HEK293 (cell line): ENCODE measurements at regions not wholly inside any gene's neighbourhood (a gene's known extent, or its start where the extent isn't known, plus 50 kb on each side); places are given as distances from the start of the nearest gene placed in this dataset.

Source experiments
- CTCF ChIA-PET: fragments of 350-600 bp; formaldehyde crosslinking; extraction: SDS; loops from one replicate; lab custom pipeline; 2021; ENCODE audit warnings: antibody characterized with exemption; lab: Yijun Ruan, JAX
- POLR2A ChIA-PET: fragments of 300-600 bp; formaldehyde crosslinking; extraction: SDS; loops from one replicate; lab custom pipeline; 2020; ENCODE audit warnings: antibody characterized with exemption, inconsistent platforms; lab: Yijun Ruan, JAX
- H3K27ac ChIP-seq: fragments of 200-500 bp; sonication (Bioruptor generic); 2 replicates; pipeline ENCODE4 v1.5.1; 2014; ENCODE audit warnings: low read depth, low read length, control low read depth, inconsistent platforms; ENCODE audit errors: extremely low read depth
- H3K36me3 ChIP-seq, 2 experiments: fragments of 200-500 bp in 1 of 2; sonication (Bioruptor generic) in 1 of 2; 1 replicate in 1 of 2; 2 replicates in 1 of 2; pipeline ENCODE4 v1.5.1; 2014 to 2017; ENCODE audit warnings: inconsistent platforms in 2 of 2, low read length in 2 of 2; ENCODE audit not compliant: control insufficient read depth in 2 of 2, insufficient read depth in 1 of 2
- H3K4me1 ChIP-seq: fragments of 200-500 bp; sonication (Bioruptor generic); 2 replicates; pipeline ENCODE4 v1.5.1; 2014; ENCODE audit warnings: mild to moderate bottlenecking, low read length, inconsistent platforms; ENCODE audit not compliant: control insufficient read depth, insufficient read depth
- H3K4me3 ChIP-seq: 2 replicates; pipeline ENCODE4 v1.5.1; 2011; ENCODE audit warnings: low read depth, mild to moderate bottlenecking, control low read depth, low read length, moderate library complexity
- H3K9me3 ChIP-seq: fragments of 200-500 bp; sonication (Bioruptor generic); 2 replicates; pipeline ENCODE4 v1.5.1; 2014; ENCODE audit warnings: low read depth, low read length, inconsistent platforms; ENCODE audit not compliant: control insufficient read depth, insufficient read depth
- GLI2 ChIP-seq: fragments of 450-650 bp; formaldehyde crosslinking; IDR thresholded peaks from 2 replicates; pipeline ENCODE4; 2017; ENCODE audit warnings: missing biosample characterization, missing genetic modification characterization, low read depth, borderline replicate concordance
- GLIS2 ChIP-seq: fragments of 450-650 bp; formaldehyde crosslinking; IDR thresholded peaks from 2 replicates; pipeline ENCODE4 v1.5.1; 2016; ENCODE audit warnings: missing biosample characterization, missing genetic modification characterization
- HIC1 ChIP-seq: fragments of 450-650 bp; formaldehyde crosslinking; IDR thresholded peaks from 2 replicates; pipeline ENCODE4 v1.5.1; 2016; ENCODE audit warnings: missing biosample characterization, missing genetic modification characterization
- HOXC10 ChIP-seq: sonication (generic); formaldehyde crosslinking; IDR thresholded peaks from 2 replicates; pipeline ENCODE4 v1.8.1; 2023; ENCODE audit warnings: mild to moderate bottlenecking, missing genetic modification reagents
- REPIN1 ChIP-seq: fragments of 450-650 bp; formaldehyde crosslinking; IDR thresholded peaks from 2 replicates; pipeline ENCODE4 v1.5.1; 2017; ENCODE audit warnings: missing biosample characterization, missing genetic modification characterization, low read depth
- REST ChIP-seq: fragments of 450-650 bp; formaldehyde crosslinking; IDR thresholded peaks from 2 replicates; pipeline ENCODE4 v1.5.1; 2016; ENCODE audit warnings: missing biosample characterization, missing genetic modification characterization
- SP3 ChIP-seq: fragments of 450-650 bp; formaldehyde crosslinking; IDR thresholded peaks from 2 replicates; pipeline ENCODE4 v1.5.1; 2016; ENCODE audit warnings: missing biosample characterization, missing genetic modification characterization
- SP7 ChIP-seq: fragments of 450-650 bp; formaldehyde crosslinking; IDR thresholded peaks from 2 replicates; pipeline ENCODE4 v1.5.1; 2016; ENCODE audit warnings: missing biosample characterization, missing genetic modification characterization
- ZBTB8A ChIP-seq: fragments of 450-650 bp; formaldehyde crosslinking; IDR thresholded peaks from 2 replicates; pipeline ENCODE4 v1.5.1; 2016; ENCODE audit warnings: missing biosample characterization, missing genetic modification characterization
- ZFP69B ChIP-seq: fragments of 450-650 bp; formaldehyde crosslinking; IDR thresholded peaks from 2 replicates; pipeline ENCODE4 v1.5.1; 2016; ENCODE audit warnings: missing biosample characterization, missing genetic modification characterization
- ZNF24 ChIP-seq: fragments of 450-650 bp; formaldehyde crosslinking; IDR thresholded peaks from 2 replicates; pipeline ENCODE4 v1.5.1; 2016; ENCODE audit warnings: missing biosample characterization, missing genetic modification characterization
- ZNF292 ChIP-seq: fragments of 450-650 bp; formaldehyde crosslinking; IDR thresholded peaks from 2 replicates; pipeline ENCODE4 v1.5.1; 2016; ENCODE audit warnings: low read depth, missing biosample characterization, missing genetic modification characterization, borderline replicate concordance
- ZNF350 ChIP-seq: fragments of 450-650 bp; formaldehyde crosslinking; IDR thresholded peaks from 2 replicates; pipeline ENCODE4 v1.5.0; 2017; ENCODE audit warnings: missing biosample characterization, mild to moderate bottlenecking, missing genetic modification characterization
- ZNF366 ChIP-seq: fragments of 450-650 bp; formaldehyde crosslinking; conservative IDR thresholded peaks from 2 replicates; pipeline ENCODE4 v1.5.1; 2016; ENCODE audit warnings: missing biosample characterization, missing genetic modification characterization
- ZNF394 ChIP-seq: fragments of 450-650 bp; formaldehyde crosslinking; IDR thresholded peaks from 2 replicates; pipeline ENCODE4 v1.5.1; 2016; ENCODE audit warnings: missing biosample characterization, missing genetic modification characterization, mild to moderate bottlenecking, moderate library complexity, borderline replicate concordance
- ZNF398 ChIP-seq: fragments of 450-650 bp; formaldehyde crosslinking; IDR thresholded peaks from 2 replicates; pipeline ENCODE4 v1.5.1; 2017; ENCODE audit warnings: missing biosample characterization, missing genetic modification characterization
- ZNF404 ChIP-seq: fragments of 450-650 bp; formaldehyde crosslinking; IDR thresholded peaks from 2 replicates; pipeline ENCODE4 v1.5.1; 2017; ENCODE audit warnings: missing biosample characterization, missing genetic modification characterization
- ZNF433 ChIP-seq: fragments of 450-650 bp; formaldehyde crosslinking; IDR thresholded peaks from 2 replicates; pipeline ENCODE4 v1.5.1; 2016; ENCODE audit warnings: missing biosample characterization, missing genetic modification characterization, low read depth
- ZNF521 ChIP-seq: fragments of 450-650 bp; formaldehyde crosslinking; IDR thresholded peaks from 2 replicates; pipeline ENCODE4 v1.5.1; 2017; ENCODE audit warnings: missing biosample characterization, mild to moderate bottlenecking, missing genetic modification characterization
- ZNF529 ChIP-seq: fragments of 450-650 bp; formaldehyde crosslinking; IDR thresholded peaks from 2 replicates; pipeline ENCODE4 v1.5.1; 2017; ENCODE audit warnings: missing genetic modification characterization, missing biosample characterization; ENCODE audit not compliant: insufficient replicate concordance
- ZNF629 ChIP-seq: fragments of 450-650 bp; formaldehyde crosslinking; IDR thresholded peaks from 2 replicates; pipeline ENCODE4 v1.5.1; 2017; ENCODE audit warnings: missing biosample characterization, missing genetic modification characterization
- ZNF658 ChIP-seq: fragments of 450-650 bp; formaldehyde crosslinking; IDR thresholded peaks from 2 replicates; pipeline ENCODE4; 2016; ENCODE audit warnings: missing biosample characterization, missing genetic modification characterization
- ZSCAN23 ChIP-seq: fragments of 450-650 bp; formaldehyde crosslinking; IDR thresholded peaks from 2 replicates; pipeline ENCODE4 v1.5.1; 2016; ENCODE audit warnings: missing biosample characterization, missing genetic modification characterization

GRCh38 chr2:173676647-173677046, 288.5 kb downstream of the SP3 start (continued):
- no peak for TF ChIP-seq SP3 (tag by site-specific recombination)
- no peak for TF ChIP-seq ZNF529 (tag by site-specific recombination)
- TF ChIP-seq ZFP69B (tag by site-specific recombination), result no peak

GRCh38 chr2:173678186-173678585, 287.0 kb downstream of the SP3 start:
- H3K4me3 ChIP-seq, result no peak overlapping the region
- POLR2A ChIA-PET, result no interaction called here
- H3K27ac ChIP-seq, result no peak overlapping the region
- no peaks in the 10 kb centered on the region for H3K9me3 ChIP-seq
- no peaks in the 10 kb centered on the region for H3K4me1 ChIP-seq
- CTCF ChIA-PET, result interaction anchor here (1.7 kb wide), 1 partner anchor 9 kb away, joined by 4 read pairs; no protein-coding TSS in a partner anchor
- no peak for TF ChIP-seq ZNF24 (tag by site-specific recombination)
- TF ChIP-seq ZNF366 (tag by site-specific recombination), result peak; percentile 94
- H3K36me3 ChIP-seq, result no peaks in the 10 kb centered on the region

- H3K4me3 ChIP-seq, result no peak overlapping the region
- H3K9me3 ChIP-seq, result no peaks in the 10 kb centered on the region
- no peaks in the 10 kb centered on the region for H3K4me1 ChIP-seq
- no peak overlapping the region for H3K27ac ChIP-seq
- no peaks in the 10 kb centered on the region for H3K36me3 ChIP-seq
- CTCF ChIA-PET, result no interaction called here
- TF ChIP-seq REPIN1 (tag by site-specific recombination) (no peak), ZNF433 (no peak)
- POLR2A ChIA-PET, result no interaction called here
Measured at GRCh38 chr2:173680574-173680973, 284.6 kb downstream of the SP3 start.

- H3K9me3 ChIP-seq, result no peaks in the 10 kb centered on the region
- no peaks in the 10 kb centered on the region for H3K4me1 ChIP-seq
- H3K27ac ChIP-seq, result no peak overlapping the region
- H3K4me3 ChIP-seq, result no peak overlapping the region
- no peaks in the 10 kb centered on the region for H3K36me3 ChIP-seq
- ChIA-PET CTCF (no interaction called here), POLR2A (interaction anchor here (0.5 kb wide), 1 partner anchor 222 kb away, joined by 8 read pairs; no protein-coding TSS in a partner anchor)
- TF ChIP-seq ZSCAN23 (tag by site-specific recombination) (no peak), ZNF292 (tag by site-specific recombination) (no peak), GLIS2 (no peak), HIC1 (tag by site-specific recombination) (no peak), ZNF404 (tag by site-specific recombination) (no peak), ZBTB8A (tag by site-specific recombination) (no peak), ZNF398 (tag by site-specific recombination) (no peak), ZNF350 (tag by site-specific recombination) (no peak), SP7 (no peak), ZNF629 (tag by site-specific recombination) (no peak), ZNF658 (tag by site-specific recombination) (no peak), ZNF394 (tag by site-specific recombination) (no peak), HOXC10 (no peak), ZNF521 (tag by site-specific recombination) (no peak), REST (tag by site-specific recombination) (no peak), GLI2 (tag by site-specific recombination) (no peak)
Measured at GRCh38 chr2:173681881-173682650, 283.1 kb downstream of the SP3 start.
